Fibroblast of lung (primary cell): ENCODE measurements at regions not wholly inside any gene's neighbourhood (a gene's known extent, or its start where the extent isn't known, plus 50 kb on each side); places are given as distances from the start of the nearest gene placed in this dataset.

Experiments used
- EZH2 ChIP-seq: IDR thresholded peaks from 2 replicates; pipeline ENCODE4 v1.5.1; 2012; ENCODE audit warnings: low read length, control low read depth, mild to moderate bottlenecking; ENCODE audit errors: missing control alignments
- TF ChIP-seq, protein P1 (sequence below), 2 donors: IDR thresholded peaks in 1 of 2; conservative IDR thresholded peaks in 1 of 2; 1 replicate in 1 of 2; 2 replicates in 1 of 2; pipeline ENCODE4 v1.5.1; 2011 to 2012; ENCODE audit warnings: low read length in 2 of 2, control low read depth in 1 of 2, inconsistent platforms in 1 of 2, low read depth in 1 of 2, mild to moderate bottlenecking in 1 of 2

DNA sequence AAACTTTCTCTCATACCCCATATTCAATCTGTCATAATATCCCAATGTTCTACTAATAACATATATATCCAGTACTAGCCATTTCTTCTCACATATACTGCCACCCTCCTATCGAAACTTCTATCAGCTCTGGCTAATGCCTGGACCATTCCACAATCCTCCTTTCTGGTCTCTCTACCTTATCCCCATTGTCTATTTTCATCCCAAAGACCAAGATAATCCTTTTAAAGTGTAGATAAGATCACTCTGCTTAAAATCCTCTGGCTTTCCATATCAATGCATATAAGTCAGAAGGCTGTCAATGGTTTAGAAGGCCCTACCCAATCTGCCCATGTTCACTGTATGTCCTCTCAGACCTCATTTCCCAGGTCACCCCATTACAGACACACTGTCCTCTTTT, 229.6 kb downstream of the ZEB2 start:
- TF ChIP-seq, protein P1, sequence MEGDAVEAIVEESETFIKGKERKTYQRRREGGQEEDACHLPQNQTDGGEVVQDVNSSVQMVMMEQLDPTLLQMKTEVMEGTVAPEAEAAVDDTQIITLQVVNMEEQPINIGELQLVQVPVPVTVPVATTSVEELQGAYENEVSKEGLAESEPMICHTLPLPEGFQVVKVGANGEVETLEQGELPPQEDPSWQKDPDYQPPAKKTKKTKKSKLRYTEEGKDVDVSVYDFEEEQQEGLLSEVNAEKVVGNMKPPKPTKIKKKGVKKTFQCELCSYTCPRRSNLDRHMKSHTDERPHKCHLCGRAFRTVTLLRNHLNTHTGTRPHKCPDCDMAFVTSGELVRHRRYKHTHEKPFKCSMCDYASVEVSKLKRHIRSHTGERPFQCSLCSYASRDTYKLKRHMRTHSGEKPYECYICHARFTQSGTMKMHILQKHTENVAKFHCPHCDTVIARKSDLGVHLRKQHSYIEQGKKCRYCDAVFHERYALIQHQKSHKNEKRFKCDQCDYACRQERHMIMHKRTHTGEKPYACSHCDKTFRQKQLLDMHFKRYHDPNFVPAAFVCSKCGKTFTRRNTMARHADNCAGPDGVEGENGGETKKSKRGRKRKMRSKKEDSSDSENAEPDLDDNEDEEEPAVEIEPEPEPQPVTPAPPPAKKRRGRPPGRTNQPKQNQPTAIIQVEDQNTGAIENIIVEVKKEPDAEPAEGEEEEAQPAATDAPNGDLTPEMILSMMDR (conservative IDR thresholded peaks at IDR 0.05 in 1 of 2, IDR thresholded peaks at IDR 0.05 in 1 of 2; ENCODE audit: low read depth in 1 of 2, low read length in 2 of 2) = no peak
- TF ChIP-seq EZH2 = no peak
